ENCODE measurements at regions not wholly inside any gene's neighbourhood (a gene's known extent, or its start where the extent isn't known, plus 50 kb on each side); places are given as distances from the start of the nearest gene placed in this dataset.

DNA sequence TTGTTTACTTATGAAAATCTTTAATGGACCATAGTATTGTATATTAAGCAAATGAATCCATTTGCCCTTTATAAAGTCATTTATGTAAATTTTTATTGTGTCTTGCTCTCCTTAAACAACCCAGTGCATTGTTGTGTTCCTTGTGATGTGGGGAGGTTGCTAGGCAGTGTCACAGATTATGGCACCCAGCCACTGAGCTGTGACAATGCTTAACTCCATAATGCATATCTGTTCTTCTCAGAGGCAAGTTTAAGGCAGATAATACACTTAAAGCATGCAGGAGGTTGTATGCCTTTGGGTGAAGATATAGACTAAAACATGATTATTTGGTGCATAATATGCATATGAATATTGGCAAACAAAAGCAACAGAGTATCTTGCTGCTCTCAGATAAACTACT, 269.6 kb upstream of the RIOK2 start:
- TF ChIP-seq, protein P1, sequence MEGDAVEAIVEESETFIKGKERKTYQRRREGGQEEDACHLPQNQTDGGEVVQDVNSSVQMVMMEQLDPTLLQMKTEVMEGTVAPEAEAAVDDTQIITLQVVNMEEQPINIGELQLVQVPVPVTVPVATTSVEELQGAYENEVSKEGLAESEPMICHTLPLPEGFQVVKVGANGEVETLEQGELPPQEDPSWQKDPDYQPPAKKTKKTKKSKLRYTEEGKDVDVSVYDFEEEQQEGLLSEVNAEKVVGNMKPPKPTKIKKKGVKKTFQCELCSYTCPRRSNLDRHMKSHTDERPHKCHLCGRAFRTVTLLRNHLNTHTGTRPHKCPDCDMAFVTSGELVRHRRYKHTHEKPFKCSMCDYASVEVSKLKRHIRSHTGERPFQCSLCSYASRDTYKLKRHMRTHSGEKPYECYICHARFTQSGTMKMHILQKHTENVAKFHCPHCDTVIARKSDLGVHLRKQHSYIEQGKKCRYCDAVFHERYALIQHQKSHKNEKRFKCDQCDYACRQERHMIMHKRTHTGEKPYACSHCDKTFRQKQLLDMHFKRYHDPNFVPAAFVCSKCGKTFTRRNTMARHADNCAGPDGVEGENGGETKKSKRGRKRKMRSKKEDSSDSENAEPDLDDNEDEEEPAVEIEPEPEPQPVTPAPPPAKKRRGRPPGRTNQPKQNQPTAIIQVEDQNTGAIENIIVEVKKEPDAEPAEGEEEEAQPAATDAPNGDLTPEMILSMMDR (conservative IDR thresholded peaks at IDR 0.05), result no peak
- TF ChIP-seq ZFX (IDR thresholded peaks at IDR 0.05), result no peak
- H3K27ac ChIP-seq, result no peak overlapping the region

DNA sequence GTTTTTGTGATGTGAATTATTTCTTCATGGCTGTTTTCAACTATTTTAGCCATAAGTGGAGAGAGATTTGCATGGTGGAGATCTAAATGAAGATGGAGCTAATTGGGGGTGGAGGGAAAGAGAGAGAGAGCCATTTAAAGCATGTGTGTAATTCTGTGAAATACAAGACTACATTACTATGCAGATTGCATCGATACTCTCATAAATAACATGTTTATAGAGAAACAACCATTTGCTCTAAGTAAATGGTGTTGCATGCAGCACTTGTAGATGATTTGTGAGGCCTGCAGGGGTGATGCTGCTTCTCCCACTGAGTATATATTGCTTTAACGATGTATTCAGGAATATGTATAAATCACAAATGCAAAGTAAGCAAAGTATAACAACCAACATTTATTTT, 270.2 kb upstream of the RIOK2 start:
- H3K27ac ChIP-seq, result no peak overlapping the region
- TF ChIP-seq, protein P1 (conservative IDR thresholded peaks at IDR 0.05), result no peak
- TF ChIP-seq ZFX (IDR thresholded peaks at IDR 0.05), result no peak

DNA sequence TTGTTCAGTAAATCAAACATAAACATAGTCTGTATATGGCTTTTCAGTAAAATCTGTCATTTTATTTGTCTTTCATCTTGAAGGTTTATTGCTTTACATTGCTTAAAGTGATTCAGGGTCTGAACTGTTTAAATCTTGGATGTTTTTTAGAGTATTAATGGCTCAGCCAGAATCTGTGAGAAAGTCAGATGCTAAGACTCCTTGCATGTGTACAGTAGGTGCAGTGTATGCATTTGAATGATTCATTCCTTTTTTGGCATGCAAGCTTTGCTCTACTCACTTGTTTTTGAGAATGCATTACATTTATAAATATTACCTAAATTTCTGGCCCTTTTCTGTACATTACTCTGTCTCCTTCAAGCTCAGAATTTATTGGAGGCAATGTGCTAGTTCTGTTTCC, 271.0 kb upstream of the RIOK2 start:
- no peak overlapping the region for H3K27ac ChIP-seq
- TF ChIP-seq, protein P1 (conservative IDR thresholded peaks at IDR 0.05), result no peak
- TF ChIP-seq ZFX (IDR thresholded peaks at IDR 0.05), result no peak

DNA sequence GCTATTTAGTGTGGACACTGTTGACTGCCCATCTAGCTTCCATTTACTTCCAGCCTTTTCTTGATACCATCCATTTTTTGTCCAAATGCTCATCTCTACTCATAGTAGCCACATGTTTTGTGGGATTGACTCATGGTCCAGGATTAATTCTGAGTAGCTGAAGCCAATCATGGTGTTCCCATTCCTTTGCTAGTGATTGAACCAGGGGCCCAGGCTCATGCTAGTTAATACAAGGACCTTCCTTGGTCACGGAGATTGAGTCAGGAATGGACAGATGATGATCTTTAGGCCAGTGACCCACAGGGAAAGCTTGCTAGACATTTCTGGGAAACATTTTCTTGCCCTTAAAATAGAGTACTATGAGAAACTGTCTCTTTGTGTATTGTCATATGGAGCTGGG, 272.9 kb upstream of the RIOK2 start:
- no peak overlapping the region for H3K27ac ChIP-seq
- TF ChIP-seq, protein P1 (conservative IDR thresholded peaks at IDR 0.05), result no peak
- TF ChIP-seq ZFX (IDR thresholded peaks at IDR 0.05), result no peak

DNA sequence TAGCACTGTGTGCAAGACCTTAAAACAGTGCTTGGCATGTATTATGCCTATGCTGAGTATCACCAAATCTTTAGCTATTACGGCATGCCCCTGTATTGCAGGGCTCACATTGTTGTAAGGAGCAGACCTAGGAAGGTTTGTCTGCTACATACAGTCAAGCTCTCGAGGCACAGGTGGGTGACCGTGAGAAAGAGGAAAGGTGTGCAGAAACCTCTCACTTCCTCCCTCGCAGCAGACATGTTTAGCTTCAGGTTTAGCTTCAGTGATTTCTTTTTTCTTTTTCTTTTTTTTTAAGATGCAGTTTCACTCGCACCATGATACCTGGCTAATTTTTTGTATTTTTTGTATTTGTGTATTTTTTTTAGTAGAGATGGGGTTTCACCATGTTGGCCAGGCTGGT, 275.8 kb upstream of the RIOK2 start:
- no peak overlapping the region for H3K27ac ChIP-seq
- TF ChIP-seq, protein P1 (conservative IDR thresholded peaks at IDR 0.05), result no peak
- no peak for TF ChIP-seq ZFX (IDR thresholded peaks at IDR 0.05)

DNA sequence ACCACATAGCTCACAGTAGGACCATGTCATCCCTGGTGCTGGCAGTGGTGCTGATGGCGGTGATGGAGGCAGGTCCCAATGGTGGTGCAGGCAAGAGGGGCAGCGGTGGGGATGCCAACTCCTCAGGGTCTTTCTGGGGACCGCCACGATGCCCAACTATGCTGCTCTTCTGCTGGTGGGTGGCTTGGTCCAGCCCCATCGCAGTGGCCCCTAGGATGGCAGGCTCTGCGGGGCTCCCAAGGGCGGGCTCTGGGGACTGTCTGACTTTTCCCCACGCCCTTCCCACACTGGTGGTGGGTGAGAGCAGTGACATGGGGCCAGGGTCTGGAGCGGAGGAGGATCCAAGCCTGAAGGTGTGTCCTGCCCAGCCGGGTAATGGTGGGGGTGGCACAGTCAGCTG, 288.9 kb upstream of the RIOK2 start:
- TF ChIP-seq, protein P1 (conservative IDR thresholded peaks at IDR 0.05), result no peak
- TF ChIP-seq ZFX (IDR thresholded peaks at IDR 0.05), result no peak
- no peak overlapping the region for H3K27ac ChIP-seq

DNA sequence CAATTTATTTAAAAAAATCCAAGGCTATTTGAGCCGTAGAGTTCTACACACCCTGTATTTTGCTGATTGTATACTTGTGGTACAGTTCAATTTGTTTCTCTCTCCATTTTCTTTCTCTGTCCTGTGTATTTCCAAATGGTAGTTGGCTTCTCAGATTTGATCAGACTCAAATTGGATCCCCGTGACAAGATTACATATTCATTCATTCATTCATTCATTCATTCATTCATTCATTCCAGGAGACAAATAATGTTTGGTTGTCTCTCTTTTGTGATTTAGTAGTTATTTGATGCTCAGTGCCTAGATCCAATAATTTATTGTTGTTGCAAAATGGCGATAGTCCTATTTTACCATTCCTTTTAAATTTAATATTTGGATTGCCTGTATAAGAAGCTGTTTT, 292.8 kb upstream of the RIOK2 start:
- no peak overlapping the region for H3K27ac ChIP-seq
- TF ChIP-seq, protein P1 (conservative IDR thresholded peaks at IDR 0.05), result no peak
- TF ChIP-seq ZFX (IDR thresholded peaks at IDR 0.05), result no peak

Measured in C4-2B (cell line).